ENCODE measurements at regions not wholly inside any gene's neighbourhood (a gene's known extent, or its start where the extent isn't known, plus 50 kb on each side); places are given as distances from the start of the nearest gene placed in this dataset.

- H3K4me1 ChIP-seq (ENCODE audit: control insufficient read depth, insufficient read depth, low read length), result no peaks in the 10 kb centered on the region
- H3K79me2 ChIP-seq (ENCODE audit: control insufficient read depth, insufficient read depth, low read length), result no peaks in the 10 kb centered on the region
- intact Hi-C loops (cut with micrococcal nuclease; ENCODE audit: unreplicated experiment) (no loop called here), in situ Hi-C loops (cut with MboI) (no loop called here)
- H3K9ac ChIP-seq (ENCODE audit: control insufficient read depth, insufficient read depth, low read length), result no peak overlapping the region
- WGBS (ENCODE audit: insufficient coverage, insufficient replicate concordance, low lambda C conversion rate, missing lambda C conversion rate), result 30% methylated on average over 3 of the region's 3 CpGs
- ChIA-PET SMC1A (ENCODE audit: uncharacterized antibody, unreplicated experiment) (no interaction called here), CTCF (no interaction called here), RAD21 (ENCODE audit: unreplicated experiment) (no interaction called here), POLR2A (no interaction called here)
- no peaks in the 10 kb centered on the region for H3K36me3 ChIP-seq (ENCODE audit: control insufficient read depth in 2 of 2, insufficient read depth in 2 of 2, low read length in 1 of 2)
- no peak overlapping the region for H3K4me3 ChIP-seq
- no peaks in the 10 kb centered on the region for H3K27me3 ChIP-seq (replicated peaks in 1 of 2; ENCODE audit: control insufficient read depth in 2 of 2, insufficient read depth in 2 of 2, low read length in 1 of 2)
- no peaks in the 10 kb centered on the region for H4K20me1 ChIP-seq (ENCODE audit: control insufficient read depth, insufficient read depth)
- H3K27ac ChIP-seq (ENCODE audit: control insufficient read depth, insufficient read depth), result no peak overlapping the region
- no peak for ATAC-seq
- BruUV-seq (replicated peaks), result no TSS peak
- no peak for DNase-seq (ENCODE audit: low read depth, low spot score)
- no peak overlapping the region for H2AFZ ChIP-seq (ENCODE audit: control insufficient read depth, low read depth, low read length)
- H3K9me3 ChIP-seq (replicated peaks; ENCODE audit: control insufficient read depth, insufficient read depth, low read length), result no peaks in the 10 kb centered on the region
- no peak overlapping the region for H3K4me2 ChIP-seq (ENCODE audit: control insufficient read depth, insufficient read depth)
- FAIRE-seq, result no peak
- TF ChIP-seq TARDBP (IDR thresholded peaks at IDR 0.05; ENCODE audit: borderline replicate concordance) (no peak), CHD2 (IDR thresholded peaks at IDR 0.05; ENCODE audit: borderline replicate concordance, low read depth, low read length) (no peak), ZNF384 (IDR thresholded peaks at IDR 0.05; ENCODE audit: borderline replicate concordance, low read depth, low read length) (no peak), SMAD1 (IDR thresholded peaks at IDR 0.05; ENCODE audit: low read depth, partially characterized antibody) (no peak), DPF2 (IDR thresholded peaks at IDR 0.05) (no peak), KAT2A (conservative IDR thresholded peaks at IDR 0.05; ENCODE audit: control insufficient read depth, low read depth, low read length) (no peak), ATF2 (IDR thresholded peaks at IDR 0.05; ENCODE audit: low read length) (no peak), RCOR1 (conservative IDR thresholded peaks at IDR 0.05; ENCODE audit: low read depth, low read length) (no peak), E2F8 (IDR thresholded peaks at IDR 0.05; ENCODE audit: low read depth, partially characterized antibody) (no peak), KLF5 (IDR thresholded peaks at IDR 0.05; ENCODE audit: partially characterized antibody) (no peak), E4F1 (IDR thresholded peaks at IDR 0.05; ENCODE audit: borderline replicate concordance, partially characterized antibody) (no peak), ZNF592 (IDR thresholded peaks at IDR 0.05) (no peak)
Observed at GRCh38 chr2:34371711-34372110, 772.6 kb upstream of the FAM98A start.

All from GM12878 (cell line).